Epidermal melanocyte (primary cell): ENCODE measurements at regions not wholly inside any gene's neighbourhood (a gene's known extent, or its start where the extent isn't known, plus 50 kb on each side); places are given as distances from the start of the nearest gene placed in this dataset.

ENCODE experiments used
- DNase-seq: peaks from one replicate; pipeline ENCODE4 v3.0.0; 2011; ENCODE audit warnings: low spot score; ENCODE audit not compliant: insufficient read length

- no peak for DNase-seq
These were observed 73.0 kb upstream of the RAB12 start for GRCh38 chr18:8536231-8536630.

GRCh38 chr18:8536922-8537321 is 72.3 kb upstream of the RAB12 start:
- no peak for DNase-seq

- no peak for DNase-seq
These were observed 71.8 kb upstream of the RAB12 start for GRCh38 chr18:8537400-8537799.

GRCh38 chr18:8538935-8539334 is 70.3 kb upstream of the RAB12 start:
- DNase-seq = no peak

- DNase-seq = no peak
These were observed 62.6 kb upstream of the RAB12 start for GRCh38 chr18:8546677-8547076.

GRCh38 chr18:8548186-8548585 is 61.1 kb upstream of the RAB12 start:
- DNase-seq = no peak

- no peak for DNase-seq
These were observed 59.9 kb upstream of the RAB12 start for GRCh38 chr18:8549254-8549757.

- DNase-seq = no peak
These were observed 57.1 kb upstream of the RAB12 start for GRCh38 chr18:8552151-8552550.

- DNase-seq = no peak
These were observed 54.9 kb upstream of the RAB12 start for GRCh38 chr18:8554354-8554753.

- no peak for DNase-seq
These were observed 52.8 kb upstream of the RAB12 start for GRCh38 chr18:8556424-8556823.
